K562 (cell line): ENCODE measurements at regions not wholly inside any gene's neighbourhood (a gene's known extent, or its start where the extent isn't known, plus 50 kb on each side); places are given as distances from the start of the nearest gene placed in this dataset.

Experiments
- ATAC-seq: fragments of 200-7000 bp; cut with Tn5 transposase; 3 replicates; pipeline ENCODE4 v1.9.1; 2020; ENCODE audit warnings: moderate library complexity
- BruUV-seq: library from RNA; stranded (reverse); fragments of 400-500 nt; replicated peaks from 2 replicates; lab custom pipeline; 2021; lab: Mats Ljungman, UMichigan
- CTCF ChIA-PET: fragments of 300-600 bp; formaldehyde crosslinking; extraction: SDS; loops from one replicate; lab custom pipeline; 2021; ENCODE audit warnings: low intra/inter-chr PET ratio; lab: Yijun Ruan, JAX
- POLR2A ChIA-PET: fragments of 300-600, 350-650 bp; sonication (Branson Sonifier 250); formaldehyde crosslinking; extraction: SDS; loops from one replicate; lab custom pipeline; 2021; ENCODE audit warnings: antibody characterized with exemption, inconsistent platforms; lab: Yijun Ruan, JAX
- DNase-seq, 4 experiments: peaks; one replicate each; pipeline versions ENCODE4 v3.0.0 to v3.0.0-alpha.2; 2011 to 2018; ENCODE audit warnings: low spot score in 3 of 4, mixed read lengths in 3 of 4; ENCODE audit errors: extremely low read depth in 1 of 4
- FAIRE-seq: peaks from 2 replicates; lab custom pipeline; 2011; peaks lifted over from hg19 to GRCh38; lab: Jason Lieb, UNC
- H2AFZ ChIP-seq: 2 replicates; pipeline ENCODE4 v1.6.0; 2011; ENCODE audit warnings: low read depth, low read length, control low read depth, inconsistent platforms
- H3K27ac ChIP-seq: fragments of 200-600 bp; 3 replicates; pipeline ENCODE4 v1.8.0; 2011; ENCODE audit warnings: low read depth, mild to moderate bottlenecking, control low read depth, inconsistent platforms, low read length, moderate library complexity, mixed read lengths; ENCODE audit errors: extremely low read depth
- H3K27me3 ChIP-seq, 2 experiments: fragments of 300-600 bp in 1 of 2; 2 replicates in 1 of 2; 3 replicates in 1 of 2; pipeline versions ENCODE4 v1.6.0 to v1.8.0; 2011; ENCODE audit warnings: inconsistent platforms in 2 of 2, low read length in 2 of 2, mild to moderate bottlenecking in 1 of 2, mixed read lengths in 1 of 2, moderate library complexity in 1 of 2; ENCODE audit not compliant: control insufficient read depth in 2 of 2, insufficient read depth in 2 of 2
- H3K36me3 ChIP-seq: fragments of 300-600 bp; 3 replicates; pipeline ENCODE4 v1.8.0; 2011; ENCODE audit warnings: mild to moderate bottlenecking, low read length, inconsistent platforms; ENCODE audit not compliant: control insufficient read depth, insufficient read depth
- H3K4me1 ChIP-seq, 2 experiments: fragments of 200-600 bp in 1 of 2; replicated peaks in 1 of 2; 2 replicates in 1 of 2; 3 replicates in 1 of 2; pipeline versions ENCODE4 v1.5.1 to v1.8.0; 2011; ENCODE audit warnings: inconsistent platforms in 2 of 2, low read length in 2 of 2, mild to moderate bottlenecking in 1 of 2, mixed read lengths in 1 of 2, moderate library complexity in 1 of 2; ENCODE audit not compliant: control insufficient read depth in 2 of 2, insufficient read depth in 2 of 2
- H3K4me2 ChIP-seq: 2 replicates; pipeline ENCODE4 v1.6.1; 2011; ENCODE audit warnings: low read length, control low read depth, inconsistent platforms, mixed read lengths; ENCODE audit not compliant: insufficient read depth
- H3K4me3 ChIP-seq: fragments of 200-600 bp; sonication (generic), shearing (Covaris generic); 2 replicates; pipeline ENCODE4 v1.5.1; 2016; ENCODE audit warnings: control low read depth, inconsistent platforms
- H3K79me2 ChIP-seq: fragments of 200-600 bp; 3 replicates; pipeline ENCODE4 v1.8.0; 2011; ENCODE audit warnings: low read length, inconsistent platforms; ENCODE audit not compliant: control insufficient read depth, insufficient read depth
- H3K9ac ChIP-seq, 2 experiments: 2 replicates each; pipeline versions ENCODE4 v1.6.0 to v1.6.1; 2011; ENCODE audit warnings: low read depth in 2 of 2, low read length in 2 of 2, control low read depth in 1 of 2, inconsistent platforms in 1 of 2, mild to moderate bottlenecking in 1 of 2, mixed read lengths in 1 of 2; ENCODE audit not compliant: insufficient read depth in 1 of 2
- H3K9me1 ChIP-seq: one replicate; pipeline ENCODE4 v1.6.0; 2011; ENCODE audit warnings: inconsistent platforms, mild to moderate bottlenecking, low read length, moderate library complexity; ENCODE audit not compliant: control insufficient read depth, insufficient read depth
- H3K9me3 ChIP-seq: replicated peaks from 2 replicates; pipeline ENCODE4 v1.5.1; 2011; ENCODE audit warnings: low read depth, low read length, inconsistent platforms; ENCODE audit not compliant: control insufficient read depth, insufficient read depth
- H4K20me1 ChIP-seq: replicated peaks from 2 replicates; pipeline ENCODE4 v1.6.1; 2011; ENCODE audit warnings: low read length, inconsistent platforms, mixed read lengths; ENCODE audit not compliant: control insufficient read depth, insufficient read depth
- BCL6 ChIP-seq: fragments of 250-450 bp; sonication (Bioruptor Pico); IDR thresholded peaks from 2 replicates; pipeline ENCODE4 v1.4.0; 2020
- MTA3 ChIP-seq: fragments of 450-650 bp; formaldehyde crosslinking; IDR thresholded peaks from 2 replicates; pipeline ENCODE4 v1.6.1; 2017; ENCODE audit warnings: mild to moderate bottlenecking, borderline replicate concordance
- NCOR1 ChIP-seq: fragments of 450-650 bp; IDR thresholded peaks from 2 replicates; pipeline ENCODE4 v1.6.1; 2016; ENCODE audit warnings: mild to moderate bottlenecking, moderate library complexity
- TBP ChIP-seq: optimal IDR thresholded peaks from 2 replicates; pipeline ENCODE3; 2011; ENCODE audit warnings: low read depth, low read length, improper control_type of control experiment
- ZBTB40 ChIP-seq, 2 experiments: fragments of 450-650 bp in 1 of 2; sonication (generic) in 1 of 2; formaldehyde crosslinking in 1 of 2; IDR thresholded peaks; 2 replicates each; pipeline versions ENCODE4 v1.7.1 to v1.9.0; 2016 to 2022; ENCODE audit warnings: inconsistent platforms in 1 of 2, mild to moderate bottlenecking in 1 of 2, missing genetic modification reagents in 1 of 2
- ZNF407 ChIP-seq: fragments of 450-650 bp; IDR thresholded peaks from 2 replicates; pipeline ENCODE4 v1.6.1; 2016; ENCODE audit warnings: low read depth
- WGBS: fragments of 100-300 bp; shearing (Covaris generic); methylation state at CpG from one replicate; pipeline ENCODE4 v1.1.6; 2016; ENCODE audit warnings: low coverage, mixed read lengths; ENCODE audit not compliant: insufficient coverage; ENCODE audit errors: missing lambda C conversion rate; 5-methylcytosine and 5-hydroxymethylcytosine counted together
- in situ Hi-C: fragments of 300-500 bp; cut with MboI; formaldehyde crosslinking; loops from 4 replicates; pipeline ENCODE4 v1.15.0; 2018; ENCODE audit warnings: inconsistent platforms, mixed read lengths
- intact Hi-C: fragments of 100-400 bp; cut with micrococcal nuclease; formaldehyde crosslinking; loops from 2 replicates; pipeline ENCODE4 v1.14.2; 2022

GRCh38 chr17:13822700-13823099 is 221.0 kb upstream of the HS3ST3A1 start:
- ChIA-PET POLR2A (no interaction called here), CTCF (no interaction called here)
- no peaks in the 10 kb centered on the region for H3K4me1 ChIP-seq
- no peak for ATAC-seq
- H4K20me1 ChIP-seq = no peaks in the 10 kb centered on the region
- no peaks in the 10 kb centered on the region for H3K79me2 ChIP-seq
- no peak overlapping the region for H3K9ac ChIP-seq
- 0% methylated on average over 2 of the region's 3 CpGs for WGBS
- in situ Hi-C loops (no loop called here), intact Hi-C loops (no loop called here)
- no peak for FAIRE-seq
- no peaks in the 10 kb centered on the region for H3K9me3 ChIP-seq
- no TSS peak for BruUV-seq
- no peak for DNase-seq
- H2AFZ ChIP-seq = no peak overlapping the region
- H3K4me2 ChIP-seq = no peak overlapping the region
- no peaks in the 10 kb centered on the region for H3K36me3 ChIP-seq
- no peak overlapping the region for H3K27ac ChIP-seq
- H3K9me1 ChIP-seq = no peaks in the 10 kb centered on the region
- no peaks in the 10 kb centered on the region for H3K27me3 ChIP-seq
- no peak overlapping the region for H3K4me3 ChIP-seq
- TF ChIP-seq TBP (no peak), ZNF407 (no peak), BCL6 (CRISPR knock-in tag) (no peak), ZBTB40 (IDR thresholded peaks at IDR 0.05) (no peak), ZBTB40 (CRISPR knock-in tag; IDR thresholded peaks at IDR 0.05) (no peak), NCOR1 (no peak), MTA3 (no peak)
